ENCODE measurements at regions not wholly inside any gene's neighbourhood (a gene's known extent, or its start where the extent isn't known, plus 50 kb on each side); places are given as distances from the start of the nearest gene placed in this dataset.

- no peaks in the 10 kb centered on the region for H3K4me1 Mint-ChIP-seq
- CTCF ChIA-PET, result interaction anchor here (1.2 to 2.4 kb wide), 3 partner anchors 11 to 292 kb away, joined by 3 to 10 read pairs (median 8); partner anchors contain the start of gene ITGA8
Measured at GRCh38 chr10:15427843-15428414, 56.8 kb upstream of the FAM171A1 start.

GRCh38 chr10:15426558-15426957, 55.5 kb upstream of the FAM171A1 start:
- no peak overlapping the region for H3K27ac Mint-ChIP-seq
- H3K4me3 Mint-ChIP-seq, result no peak overlapping the region
- ChIA-PET POLR2A (no interaction called here), CTCF (interaction anchor here (2.0 kb wide), 1 partner anchor 293 kb away, joined by 10 read pairs; the partner anchor contains the start of gene ITGA8)
- peaks cover 5% of the 10 kb centered on the region for H3K9me3 Mint-ChIP-seq
- TF ChIP-seq ZNF532 (CRISPR knock-in tag; IDR thresholded peaks at IDR 0.05; ENCODE audit: borderline replicate concordance), result no peak
- TF ChIP-seq FOXP1 (CRISPR knock-in tag; IDR thresholded peaks at IDR 0.05; ENCODE audit: borderline replicate concordance), result no peak
- TF ChIP-seq OVOL2 (CRISPR knock-in tag; IDR thresholded peaks at IDR 0.05; ENCODE audit: borderline replicate concordance), result no peak
- TF ChIP-seq CTCF (IDR thresholded peaks at IDR 0.05), result no peak
- no peak for TF ChIP-seq ZNF317 (CRISPR knock-in tag; IDR thresholded peaks at IDR 0.05; ENCODE audit: borderline replicate concordance, low read depth)
- TF ChIP-seq NFYB (CRISPR knock-in tag; conservative IDR thresholded peaks at IDR 0.05; ENCODE audit: low read depth), result no peak
- no peak for TF ChIP-seq MYBL2 (CRISPR knock-in tag; IDR thresholded peaks at IDR 0.05)
- TF ChIP-seq ZMAT4 (CRISPR knock-in tag; IDR thresholded peaks at IDR 0.05), result no peak
- TF ChIP-seq ESRRA (CRISPR knock-in tag; IDR thresholded peaks at IDR 0.05; ENCODE audit: borderline replicate concordance), result no peak
- no peak for TF ChIP-seq NR2C2 (CRISPR knock-in tag; IDR thresholded peaks at IDR 0.05)
- no peak for TF ChIP-seq ATF2 (CRISPR knock-in tag; IDR thresholded peaks at IDR 0.05; ENCODE audit: borderline replicate concordance, low read depth)
- TF ChIP-seq ZNF263 (CRISPR knock-in tag; IDR thresholded peaks at IDR 0.05; ENCODE audit: low read depth), result no peak
- no peak for TF ChIP-seq ZNF121 (CRISPR knock-in tag; IDR thresholded peaks at IDR 0.05)
- no peak for TF ChIP-seq ZNF281 (CRISPR knock-in tag; IDR thresholded peaks at IDR 0.05)
- H3K27me3 Mint-ChIP-seq (ENCODE audit: low read depth), result no peaks in the 10 kb centered on the region; the same call in 1 of the 2 replicates
- no peaks in the 10 kb centered on the region for H3K36me3 Mint-ChIP-seq
- DNase-seq (ENCODE audit: low spot score) (no peak), ATAC-seq (no peak)
- no peaks in the 10 kb centered on the region for H3K4me1 Mint-ChIP-seq

More at GRCh38 chr10:15427843-15428414, 56.8 kb upstream of the FAM171A1 start:
- ATAC-seq (peak; percentile 64), DNase-seq (ENCODE audit: low spot score) (no peak)
- POLR2A ChIA-PET, result no interaction called here
- H3K27me3 Mint-ChIP-seq (ENCODE audit: low read depth), result no peaks in the 10 kb centered on the region
- H3K4me3 Mint-ChIP-seq, result no peak overlapping the region
- H3K27ac Mint-ChIP-seq, result no peak overlapping the region
- H3K36me3 Mint-ChIP-seq, result no peaks in the 10 kb centered on the region
- TF ChIP-seq NFATC4 (CRISPR knock-in tag; IDR thresholded peaks at IDR 0.05) (no peak), CTCF (IDR thresholded peaks at IDR 0.05) (peak; percentile 20; the same call in 1 of the 2 replicates), FOXJ3 (CRISPR knock-in tag; IDR thresholded peaks at IDR 0.05; ENCODE audit: borderline replicate concordance) (no peak)
- no peaks in the 10 kb centered on the region for H3K9me3 Mint-ChIP-seq
